Retinal pigment epithelial cell (primary cell): ENCODE measurements at regions not wholly inside any gene's neighbourhood (a gene's known extent, or its start where the extent isn't known, plus 50 kb on each side); places are given as distances from the start of the nearest gene placed in this dataset.

ENCODE experiments used
- DNase-seq: peaks from one replicate; pipeline ENCODE4 v3.0.0-alpha.2; 2010; ENCODE audit warnings: low read depth
- H3K4me3 ChIP-seq: 2 replicates; pipeline ENCODE4 v1.5.1; 2011; ENCODE audit warnings: mild to moderate bottlenecking, low read length, control low read depth, moderate library complexity
- CTCF ChIP-seq: conservative IDR thresholded peaks from 2 replicates; pipeline ENCODE4 v1.5.1; 2011; ENCODE audit warnings: low read depth, low read length, control low read depth, inconsistent platforms

DNA sequence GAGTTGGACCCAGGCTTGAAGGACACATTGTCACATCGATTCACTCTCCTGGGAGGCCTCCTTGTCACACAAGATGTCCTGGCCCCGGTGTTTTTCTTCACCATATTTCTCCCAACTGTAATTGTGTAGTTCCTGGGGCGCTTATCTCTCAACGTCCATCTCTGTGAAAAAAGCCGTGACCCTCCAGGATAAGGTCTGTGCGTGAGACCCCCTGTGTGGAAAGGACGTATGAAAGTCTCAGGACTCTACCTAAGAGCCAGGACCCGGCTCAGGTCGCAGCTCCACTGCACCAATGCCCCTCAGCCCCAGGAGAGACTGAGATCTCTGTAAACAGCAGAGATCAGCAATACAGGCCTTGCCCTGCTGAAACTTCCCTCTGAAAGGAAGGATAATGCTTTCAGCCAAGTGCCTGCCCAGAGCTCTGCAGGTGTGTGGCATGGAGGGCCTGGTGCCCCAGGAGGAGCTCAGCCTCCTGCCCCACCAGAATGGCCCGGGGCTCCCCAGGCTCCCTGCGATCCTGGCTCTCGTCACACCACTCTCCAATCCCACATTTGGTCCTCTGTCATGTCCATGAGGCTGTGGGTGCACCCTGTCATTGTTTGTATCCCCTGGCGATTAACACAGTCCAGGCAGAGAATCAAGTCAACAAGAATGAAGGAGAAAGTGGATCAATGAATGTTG is 119.2 kb upstream of the TMEM45B start:
- TF ChIP-seq CTCF, result no peak

GRCh38 chr11:129698212-129698611 is 117.4 kb upstream of the TMEM45B start:
- TF ChIP-seq CTCF, result no peak
- DNase-seq, result no peak
- H3K4me3 ChIP-seq, result no peak overlapping the region

More for the DNA sequence above, 119.2 kb upstream of the TMEM45B start:
- no peak for DNase-seq
- H3K4me3 ChIP-seq, result no peak overlapping the region

DNA sequence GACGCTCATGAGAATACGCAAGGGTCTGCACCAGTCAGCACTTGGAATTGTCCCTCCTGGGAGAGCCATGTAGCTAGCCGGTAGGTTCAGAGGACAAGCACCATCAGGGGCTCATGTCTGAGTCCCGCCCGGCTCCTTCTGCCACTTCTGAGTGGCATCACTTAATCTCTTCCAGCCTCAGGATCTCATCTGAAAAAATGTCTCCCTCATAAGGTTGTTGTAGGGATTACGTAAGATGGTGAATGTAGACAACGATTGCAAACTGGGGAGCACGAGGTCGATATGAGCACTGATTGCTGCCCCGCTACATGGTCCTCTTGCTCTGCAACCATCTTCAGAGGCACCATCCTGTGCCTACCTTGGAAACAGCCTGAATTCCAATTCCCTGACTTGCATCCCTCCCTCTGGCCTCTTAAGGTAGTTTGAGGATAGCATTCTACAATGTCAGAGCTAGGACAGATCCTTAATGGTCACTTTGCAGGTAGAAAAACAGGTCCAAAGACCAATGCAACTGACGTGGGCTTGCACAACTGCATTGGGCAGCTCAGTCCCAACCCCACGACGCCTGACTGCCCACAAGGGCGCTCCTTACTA is 115.8 kb upstream of the TMEM45B start:
- H3K4me3 ChIP-seq, result no peak overlapping the region
- no peak for DNase-seq
- TF ChIP-seq CTCF, result peak; percentile 14

- no peak for TF ChIP-seq CTCF
- no peak overlapping the region for H3K4me3 ChIP-seq
- no peak for DNase-seq
Measured at GRCh38 chr11:129700701-129701100, 114.9 kb upstream of the TMEM45B start.

DNA sequence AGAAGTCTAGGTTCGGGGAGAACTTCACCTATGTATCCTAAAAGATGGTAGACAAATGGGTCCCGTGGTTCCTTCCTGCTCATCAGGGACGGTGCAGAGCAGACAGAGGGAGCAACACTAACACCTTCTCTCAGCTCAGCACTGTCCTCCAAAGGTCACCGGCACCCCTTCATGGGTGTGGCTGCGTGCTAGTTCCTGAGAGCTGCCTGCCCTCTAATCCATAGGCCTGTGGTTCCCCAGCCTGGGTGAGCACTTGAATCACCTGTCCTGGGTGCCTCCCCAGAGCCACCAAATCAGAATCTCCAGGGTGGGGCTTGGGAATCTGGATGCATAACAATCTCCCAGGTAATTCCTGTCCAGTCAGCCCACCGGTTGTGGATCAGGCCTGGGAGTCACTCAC is 113.9 kb upstream of the TMEM45B start:
- TF ChIP-seq CTCF, result no peak
- H3K4me3 ChIP-seq, result no peak overlapping the region
- no peak for DNase-seq

DNA sequence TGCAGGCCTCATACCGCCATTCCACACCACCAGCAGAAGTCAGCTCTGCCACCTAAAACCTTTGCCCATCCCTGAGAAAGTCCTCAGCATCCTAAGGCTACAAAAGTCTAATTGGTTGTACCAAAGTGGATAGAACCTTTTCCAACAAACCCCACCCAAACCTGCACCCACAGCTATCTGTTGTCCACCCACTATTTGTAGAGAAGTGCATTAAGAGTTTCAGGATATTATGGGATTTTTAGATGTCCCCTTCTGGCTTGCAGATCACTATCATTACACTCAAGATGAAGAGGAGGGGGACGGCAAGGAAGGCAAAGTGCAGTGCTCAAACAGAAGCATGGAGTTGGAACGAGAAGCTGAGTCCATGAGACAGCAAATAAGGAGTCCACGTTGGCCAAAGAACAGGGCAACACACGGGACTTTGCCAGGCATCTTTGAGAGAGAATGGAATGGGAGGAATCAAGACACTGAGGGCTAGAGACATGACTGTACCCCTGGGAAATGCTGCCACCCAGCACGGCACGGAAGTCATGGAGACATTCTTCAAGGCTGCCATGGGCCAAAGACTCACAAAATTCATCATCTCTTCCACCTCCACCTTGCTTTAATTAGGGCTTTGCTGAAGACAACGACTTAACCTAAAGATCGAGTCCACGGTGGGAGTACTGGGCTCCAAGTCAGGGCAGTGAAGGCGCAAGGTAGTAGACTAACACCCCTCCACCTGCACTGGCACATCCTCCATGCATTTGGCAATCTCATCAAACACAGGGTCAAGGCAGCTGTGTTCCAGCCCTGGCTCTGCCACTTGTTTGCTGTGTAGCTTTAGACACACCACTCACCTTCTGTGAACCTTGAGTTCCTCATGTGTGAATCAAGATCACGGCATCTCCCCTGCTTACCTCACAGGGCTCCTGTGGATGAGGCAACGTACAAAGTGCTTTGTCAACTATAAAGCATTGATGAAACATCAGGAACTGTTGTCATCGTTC is 112.9 kb upstream of the TMEM45B start:
- no peak for DNase-seq
- no peak for TF ChIP-seq CTCF
- no peak overlapping the region for H3K4me3 ChIP-seq
